SH-SY5Y (cell line): ENCODE measurements at regions not wholly inside any gene's neighbourhood (a gene's known extent, or its start where the extent isn't known, plus 50 kb on each side); places are given as distances from the start of the nearest gene placed in this dataset.

ENCODE experiments used
- GATA2 ChIP-seq: IDR thresholded peaks from 2 replicates; pipeline ENCODE4 v1.6.1; 2011; ENCODE audit warnings: mild to moderate bottlenecking, low read depth, low read length
- GATA3 ChIP-seq: IDR thresholded peaks from 2 replicates; pipeline ENCODE4 v1.6.1; 2011; ENCODE audit warnings: low read depth, mild to moderate bottlenecking, low read length, moderate library complexity

DNA sequence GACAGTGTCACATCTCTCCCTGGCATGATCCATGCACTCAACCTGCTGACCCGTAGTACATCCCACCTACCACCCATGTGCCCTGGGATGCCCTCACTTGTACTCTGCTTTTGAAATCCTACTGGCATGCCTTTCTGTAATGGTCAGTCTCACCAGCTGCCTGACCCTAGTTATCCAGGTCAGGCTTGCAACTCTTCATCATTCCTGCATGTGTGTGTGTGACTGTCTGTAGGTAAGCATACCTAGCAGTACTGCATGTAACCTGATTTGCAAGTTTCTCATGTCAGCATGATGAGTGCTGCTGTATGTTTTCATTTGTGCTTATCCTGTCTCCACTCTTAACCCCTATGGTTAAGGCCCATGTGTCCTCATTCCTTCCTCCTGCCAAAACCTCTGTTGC, 202.0 kb upstream of the MTNR1B start:
- TF ChIP-seq GATA3 (no peak), GATA2 (no peak)
